Keratinocyte (primary cell): ENCODE measurements at regions not wholly inside any gene's neighbourhood (a gene's known extent, or its start where the extent isn't known, plus 50 kb on each side); places are given as distances from the start of the nearest gene placed in this dataset.

ENCODE experiments used
- CTCF ChIP-seq, 3 experiments: IDR thresholded peaks in 1 of 3; conservative IDR thresholded peaks in 1 of 3; optimal IDR thresholded peaks in 1 of 3; 2 replicates in 2 of 3; 3 replicates in 1 of 3; pipeline versions ENCODE3 to v1.5.1; 2011; ENCODE audit warnings: low read length in 3 of 3, mild to moderate bottlenecking in 3 of 3, moderate library complexity in 2 of 3, control low read depth in 1 of 3, inconsistent platforms in 1 of 3; ENCODE audit not compliant: insufficient read depth in 2 of 3; ENCODE audit errors: extremely low read depth in 1 of 3
- EZH2 ChIP-seq: IDR thresholded peaks from one replicate; pipeline ENCODE4 v1.6.1; 2012; ENCODE audit warnings: inconsistent platforms, mild to moderate bottlenecking, low read length, moderate library complexity

- no peak for TF ChIP-seq CTCF (optimal IDR thresholded peaks at IDR 0.05 in 1 of 3, IDR thresholded peaks at IDR 0.05 in 1 of 3, conservative IDR thresholded peaks at IDR 0.05 in 1 of 3; ENCODE audit: extremely low read depth in 1 of 3, insufficient read depth in 2 of 3, low read length in 3 of 3)
- TF ChIP-seq EZH2, result no peak
Observed at GRCh38 chr2:236990552-236990951, 95.1 kb upstream of the COPS8 start.
